ENCODE measurements at regions not wholly inside any gene's neighbourhood (a gene's known extent, or its start where the extent isn't known, plus 50 kb on each side); places are given as distances from the start of the nearest gene placed in this dataset.

GRCh38 chr6:100990070-100990469, 108.9 kb upstream of the ASCC3 start:
- H3K4me1 ChIP-seq (ENCODE audit: control insufficient read depth in 1 of 2, insufficient read depth in 2 of 2, low read length in 2 of 2), result no peaks in the 10 kb centered on the region
- ChIA-PET CTCF (no interaction called here), RAD21 (ENCODE audit: low non-redundant PET in 1 of 2, low total read pairs in 2 of 2, uncharacterized antibody in 2 of 2, unreplicated experiment in 2 of 2) (no interaction called here), POLR2A (no interaction called here)
- TF ChIP-seq CBX3 (IDR thresholded peaks at IDR 0.05; ENCODE audit: low read depth), result no peak
- no peak for TF ChIP-seq EZH2phosphoT487 (IDR thresholded peaks at IDR 0.05; ENCODE audit: borderline replicate concordance)
- no peak for TF ChIP-seq ATF3 (IDR thresholded peaks at IDR 0.05)
- TF ChIP-seq ZFX (IDR thresholded peaks at IDR 0.05), result no peak
- no peak for TF ChIP-seq EZH2 (IDR thresholded peaks at IDR 0.05)
- TF ChIP-seq RAD21 (IDR thresholded peaks at IDR 0.05; ENCODE audit: low read depth), result no peak
- no peak for TF ChIP-seq FOSL1 (IDR thresholded peaks at IDR 0.05; ENCODE audit: low read depth)
- TF ChIP-seq JUND (IDR thresholded peaks at IDR 0.05), result no peak
- no peak for TF ChIP-seq YY1 (IDR thresholded peaks at IDR 0.05; ENCODE audit: extremely low read depth, insufficient replicate concordance, low read depth, low read length)
- TF ChIP-seq ZBTB33 (IDR thresholded peaks at IDR 0.05; ENCODE audit: extremely low read depth, insufficient replicate concordance, low read length), result no peak
- H3K79me2 ChIP-seq (ENCODE audit: insufficient read depth, low read length), result no peaks in the 10 kb centered on the region
- ATAC-seq, result no peak
- H2AFZ ChIP-seq (ENCODE audit: low read depth, low read length, poor library complexity, severe bottlenecking), result no peak overlapping the region
- no peaks in the 10 kb centered on the region for H3K9me2 ChIP-seq (ENCODE audit: insufficient read depth)
- BruUV-seq (replicated peaks), result no TSS peak
- H4K20me1 ChIP-seq (ENCODE audit: insufficient read depth), result no peaks in the 10 kb centered on the region
- no peak overlapping the region for H3K4me2 ChIP-seq (ENCODE audit: low read length)
- no peak overlapping the region for H3K9ac ChIP-seq (ENCODE audit: low read length)
- no peaks in the 10 kb centered on the region for H3K36me3 ChIP-seq (ENCODE audit: control insufficient read depth in 1 of 2, insufficient read depth in 2 of 2, low read length in 2 of 2)
- no peak overlapping the region for H3K27ac ChIP-seq (ENCODE audit: low read depth, low read length)
- DNase-seq (ENCODE audit: low read depth, low spot score), result no peak
- intact Hi-C loops (cut with micrococcal nuclease), result no loop called here
- H3K9me3 ChIP-seq (ENCODE audit: control insufficient read depth in 1 of 2, insufficient read depth in 1 of 2, low read depth in 1 of 2, low read length in 2 of 2), result no peaks in the 10 kb centered on the region
- H3K4me3 ChIP-seq (replicated peaks in 1 of 2; ENCODE audit: low read depth in 1 of 2, low read length in 2 of 2), result no peak overlapping the region
- H3K27me3 ChIP-seq (ENCODE audit: insufficient read depth, low read length), result no peaks in the 10 kb centered on the region

Data from HCT116 (cell line).